SKM-1 (cell line): ENCODE measurements at regions not wholly inside any gene's neighbourhood (a gene's known extent, or its start where the extent isn't known, plus 50 kb on each side); places are given as distances from the start of the nearest gene placed in this dataset.
"Not testable (repeated sequence)": the region's sequence is repeated elsewhere in the genome, so short reads cannot be mapped to it uniquely, and the experiment has no call there.

Experiments used
- DNase-seq: peaks from one replicate; lab custom pipeline; 2025; ENCODE audit not compliant: unreplicated experiment; lab: John Stamatoyannopoulos, UW

GRCh38 chr12:73009138-73009834, 737.1 kb downstream of the TRHDE start:
- not testable (repeated sequence) for DNase-seq

DNA sequence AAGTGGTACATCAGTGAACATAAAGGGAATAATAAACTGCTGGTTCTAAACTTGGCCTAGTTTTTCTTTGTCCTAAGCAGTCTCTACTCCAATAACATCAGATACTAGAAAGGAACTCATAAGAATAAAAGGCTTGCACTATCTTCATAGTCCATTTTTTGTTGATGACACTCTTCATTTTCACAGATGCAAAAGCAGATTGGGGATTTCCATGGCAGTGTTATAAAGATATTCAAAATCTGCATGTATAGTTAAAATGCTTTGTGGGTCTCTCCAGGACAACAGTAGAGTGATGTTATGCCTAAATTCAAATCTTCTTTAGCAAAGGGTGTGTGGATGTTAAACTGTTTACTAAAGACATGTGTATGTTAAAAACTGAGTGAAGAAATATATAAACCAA, 745.8 kb downstream of the TRHDE start:
- DNase-seq: no peak

- DNase-seq: no peak
Observed at GRCh38 chr12:73053893-73054292, 781.7 kb downstream of the TRHDE start.

DNA sequence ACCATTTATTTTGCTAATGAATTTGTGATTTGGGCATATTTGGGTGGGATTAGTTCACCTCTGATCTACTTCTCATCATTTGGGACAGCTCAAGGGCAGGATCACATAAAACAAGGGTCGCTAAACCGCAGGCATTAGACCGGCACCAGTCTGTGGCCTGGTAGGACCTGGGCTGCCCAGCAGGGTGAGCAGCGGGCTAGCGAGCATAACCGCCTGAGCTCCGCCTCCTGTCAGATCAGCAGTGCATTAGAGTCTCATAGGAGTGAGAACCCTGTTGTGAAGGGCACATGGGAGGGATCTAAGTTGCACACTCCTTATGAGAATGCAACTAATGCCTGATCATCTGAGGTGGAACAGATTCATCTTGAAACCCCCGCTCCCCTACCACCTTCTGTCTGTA, 785.3 kb downstream of the TRHDE start:
- DNase-seq: no peak

GRCh38 chr12:73065913-73066312, 793.7 kb downstream of the TRHDE start:
- no peak for DNase-seq

GRCh38 chr12:73067616-73068015, 795.4 kb downstream of the TRHDE start:
- no peak for DNase-seq

- DNase-seq: no peak
Observed at GRCh38 chr12:73072214-73072613, 800.0 kb downstream of the TRHDE start.

- no peak for DNase-seq
Observed at GRCh38 chr12:73076760-73077159, 804.6 kb downstream of the TRHDE start.

DNA sequence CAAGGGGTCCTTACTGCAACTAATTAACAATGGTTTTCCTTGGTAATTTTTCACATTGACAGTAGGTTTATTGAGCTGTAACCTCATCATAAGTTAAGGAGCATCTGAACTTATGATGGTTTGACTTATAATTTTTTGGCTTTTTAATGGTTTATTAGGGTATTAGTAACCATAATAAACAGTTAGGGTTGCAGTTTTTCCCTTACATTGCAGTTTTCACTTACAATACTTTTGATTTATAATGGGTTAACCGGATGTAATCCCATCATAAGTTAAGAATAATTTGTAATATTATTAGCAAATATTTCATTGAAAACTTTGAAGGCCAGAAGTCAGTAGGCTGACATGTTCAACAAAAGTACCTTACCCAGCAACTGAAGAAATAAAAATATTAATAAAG, 811.6 kb downstream of the TRHDE start:
- no peak for DNase-seq

GRCh38 chr12:73106296-73106695, 834.1 kb downstream of the TRHDE start:
- DNase-seq: no peak

- no peak for DNase-seq
Observed at GRCh38 chr12:73106896-73107295, 834.7 kb downstream of the TRHDE start.

DNA sequence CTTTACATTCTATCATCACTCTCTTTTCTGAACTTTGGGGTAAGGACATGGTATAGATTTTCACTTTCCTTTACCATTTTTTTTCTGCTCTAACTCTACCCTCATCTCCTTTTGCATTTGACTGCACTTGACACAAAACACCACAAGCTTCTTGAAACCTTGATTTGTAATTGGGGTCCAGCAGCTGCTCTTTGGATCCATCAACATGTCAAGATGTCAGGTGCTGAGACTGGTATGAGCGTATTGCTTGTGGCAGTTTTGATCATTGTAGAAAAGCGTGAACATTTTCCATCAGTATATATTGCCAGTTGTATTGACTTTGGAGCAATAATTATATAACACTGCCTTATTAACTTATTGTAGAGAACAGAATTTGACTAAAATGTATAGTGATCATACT, 838.6 kb downstream of the TRHDE start:
- no peak for DNase-seq

DNA sequence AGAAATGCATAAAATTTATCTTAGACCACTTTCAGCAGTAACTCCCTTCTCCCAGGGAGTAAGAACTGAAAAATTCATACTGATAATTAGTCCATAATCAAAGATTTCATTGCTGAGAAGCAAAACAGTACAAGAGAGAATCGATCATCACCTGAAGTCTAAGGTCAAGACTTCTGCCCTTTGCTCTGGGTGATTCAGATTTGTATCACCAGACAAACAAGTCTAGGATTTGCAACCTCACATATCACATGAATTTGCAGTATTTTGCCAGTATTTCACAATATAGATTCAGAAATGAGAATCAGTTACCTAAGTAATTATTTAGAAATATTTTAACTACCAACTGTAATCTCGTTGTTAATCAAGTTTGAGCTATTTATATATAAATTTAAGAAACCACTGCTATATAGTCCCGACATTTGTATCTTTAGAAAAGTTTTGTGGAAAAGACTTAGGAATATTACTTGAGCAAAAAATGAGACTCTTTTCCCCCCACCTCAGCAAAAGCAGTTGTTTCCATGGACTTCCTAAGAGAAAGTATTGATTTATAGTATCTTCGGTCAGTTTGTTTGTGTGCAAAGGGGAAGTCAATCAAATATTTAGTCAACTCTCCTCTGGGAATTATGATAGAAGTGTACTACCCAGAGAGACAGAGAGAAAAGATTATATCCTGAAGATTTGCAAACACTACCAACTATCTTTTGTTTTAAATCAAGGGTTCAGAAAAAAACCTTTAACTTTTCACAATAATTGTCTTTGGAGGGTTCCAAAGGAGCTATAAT, 840.1 kb downstream of the TRHDE start:
- DNase-seq: no peak

- DNase-seq: peak; percentile 56
Observed at GRCh38 chr12:73124480-73124879, 852.3 kb downstream of the TRHDE start.

DNA sequence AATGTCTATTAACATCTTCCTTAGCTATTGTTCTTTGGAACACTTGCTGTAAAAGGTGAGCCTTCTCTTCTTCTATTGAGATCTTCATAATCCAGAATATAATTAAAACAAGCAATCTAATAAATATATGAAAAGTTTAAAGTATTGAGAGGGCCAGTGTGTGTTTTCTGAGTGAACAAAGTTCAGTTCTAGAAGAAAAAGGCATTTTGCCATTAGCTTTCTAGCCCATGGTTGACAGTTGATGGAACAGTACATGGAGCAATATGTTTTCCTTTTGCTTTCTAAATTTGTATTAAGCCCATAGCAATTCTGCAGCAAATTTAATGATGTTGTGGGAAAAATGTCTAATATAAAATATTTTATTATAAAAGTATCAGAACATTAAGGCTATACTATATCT, 853.0 kb downstream of the TRHDE start:
- DNase-seq: no peak

- no peak for DNase-seq
Observed at GRCh38 chr12:73136386-73136785, 864.2 kb downstream of the TRHDE start.

DNA sequence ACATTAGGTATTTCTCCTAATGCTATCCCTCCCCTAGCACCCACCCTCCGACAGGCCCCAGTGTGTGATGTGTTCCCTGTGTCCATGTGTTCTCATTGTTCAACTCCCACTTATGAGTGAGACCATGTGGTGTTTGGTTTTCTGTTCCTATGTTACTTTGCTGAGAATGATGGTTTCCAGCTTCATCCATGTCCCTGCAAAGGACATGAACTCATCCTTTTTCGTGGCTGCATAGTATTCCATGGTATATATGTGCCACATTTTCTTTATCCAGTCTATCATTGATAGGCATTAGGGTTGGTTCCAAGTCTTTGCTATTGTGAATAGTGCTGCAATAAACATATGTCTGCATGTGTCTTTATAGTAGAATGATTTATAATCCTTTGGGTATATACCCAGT, 867.5 kb downstream of the TRHDE start:
- DNase-seq: not testable (repeated sequence)

GRCh38 chr12:73158341-73158740, 886.2 kb downstream of the TRHDE start:
- no peak for DNase-seq

DNA sequence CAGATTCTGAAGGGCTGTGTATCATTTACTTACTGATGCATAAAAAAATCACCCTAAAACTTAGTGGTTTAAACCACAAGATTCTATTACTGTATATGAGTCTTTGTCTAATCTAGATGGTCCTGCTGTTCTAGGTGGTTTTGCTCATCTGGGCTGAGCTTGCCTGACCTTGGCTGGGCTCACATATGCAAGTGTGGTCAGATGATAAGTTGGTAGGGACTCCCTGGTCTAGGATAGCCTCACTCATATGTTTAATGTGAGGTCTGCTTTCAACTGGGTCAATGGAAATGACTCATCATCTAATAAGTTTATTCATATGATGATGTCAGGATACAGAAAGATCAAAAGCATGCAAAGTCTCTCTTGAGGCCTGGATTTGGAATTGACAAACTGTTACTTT, 887.8 kb downstream of the TRHDE start:
- DNase-seq: no peak

DNA sequence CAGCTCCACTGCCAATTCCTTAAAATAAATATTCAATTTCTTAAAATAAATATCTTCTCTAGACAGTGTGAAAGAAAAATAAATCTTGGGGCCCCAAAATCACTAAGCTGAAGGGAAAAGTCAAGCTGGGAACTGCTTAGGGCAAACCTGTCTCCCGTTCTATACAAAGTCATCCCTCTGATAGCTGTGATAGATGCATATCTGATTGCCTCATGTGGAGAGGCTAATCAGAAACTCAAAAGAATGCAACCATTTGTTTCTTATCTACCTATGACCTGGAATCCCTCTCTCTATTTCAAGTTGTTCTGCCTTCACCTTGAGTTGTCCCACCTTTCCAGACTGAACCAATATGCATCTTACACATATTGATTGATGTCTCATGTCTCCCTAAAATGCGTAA, 889.8 kb downstream of the TRHDE start:
- DNase-seq: no peak

- DNase-seq: no peak
Observed at GRCh38 chr12:73180734-73181133, 908.6 kb downstream of the TRHDE start.

DNA sequence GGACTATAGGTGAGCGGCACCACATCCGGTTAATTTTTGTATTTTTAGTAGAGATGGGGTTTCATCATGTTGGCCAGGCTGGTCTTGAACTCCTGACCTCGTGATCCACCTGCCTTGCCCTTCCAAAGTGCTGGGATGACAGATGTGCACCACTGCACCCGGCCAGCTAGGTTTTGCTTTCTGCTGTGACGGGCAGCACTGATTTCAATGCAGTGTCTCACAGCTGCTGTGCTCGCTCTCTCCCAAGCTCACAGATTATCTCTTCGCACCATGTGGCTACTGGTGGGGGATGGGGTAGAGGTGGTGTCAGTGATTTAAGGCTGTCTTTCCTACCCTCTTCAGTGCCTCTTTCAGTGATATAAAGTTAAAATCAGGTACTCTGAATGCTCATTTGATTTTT, 909.1 kb downstream of the TRHDE start:
- no peak for DNase-seq

GRCh38 chr12:73185403-73185802, 913.2 kb downstream of the TRHDE start:
- no peak for DNase-seq
